ENCODE measurements at regions not wholly inside any gene's neighbourhood (a gene's known extent, or its start where the extent isn't known, plus 50 kb on each side); places are given as distances from the start of the nearest gene placed in this dataset.
"Not testable (repeated sequence)": the region's sequence is repeated elsewhere in the genome, so short reads cannot be mapped to it uniquely, and the experiment has no call there.

DNA sequence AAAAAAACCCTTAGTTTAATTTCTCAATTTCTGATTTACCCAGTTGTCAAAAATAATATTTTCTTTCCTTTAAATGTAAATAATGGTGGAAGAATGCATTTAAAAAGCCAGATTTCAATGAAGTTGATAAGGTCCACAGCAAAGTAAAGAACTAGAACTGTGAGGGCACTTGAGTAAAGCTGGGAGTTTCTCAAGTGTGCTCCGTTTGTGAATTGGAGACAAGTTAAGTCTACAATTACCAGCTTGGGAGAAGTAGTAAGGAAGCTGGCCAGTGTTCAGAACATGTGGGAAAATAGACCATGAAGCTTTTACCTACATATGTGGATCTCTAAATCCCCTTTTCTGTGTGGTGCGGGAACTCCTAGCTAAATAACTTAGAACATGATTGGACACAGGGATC is 239.4 kb downstream of the OXSM start:
- no TSS peak for BruUV-seq (replicated peaks)
- peaks cover 17% of the 10 kb centered on the region for H3K9me3 Mint-ChIP-seq (ENCODE audit: unreplicated experiment)
- no peaks in the 10 kb centered on the region for H3K9me3 ChIP-seq

DNA sequence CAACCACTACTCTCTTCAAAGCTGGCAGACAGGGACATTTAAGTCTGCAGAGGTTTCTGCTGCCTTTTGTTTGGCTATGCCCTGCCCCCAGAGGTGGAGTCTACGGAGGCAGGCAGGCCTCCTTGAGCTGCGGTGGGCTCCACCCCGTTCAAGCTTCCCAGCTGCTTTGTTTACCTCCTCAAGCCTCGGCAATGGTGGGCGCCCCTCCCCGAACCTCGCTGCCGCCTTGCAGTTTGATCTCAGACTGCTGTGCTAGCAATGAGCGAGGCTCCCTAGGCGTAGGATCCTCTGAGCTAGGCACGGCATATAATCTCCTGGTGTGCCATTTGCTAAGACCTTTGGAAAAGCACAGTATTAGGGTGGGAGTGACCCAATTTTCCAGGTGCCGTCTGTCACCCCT is 252.2 kb downstream of the OXSM start:
- DNase-seq; intact Hi-C loops (cut with micrococcal nuclease; ENCODE audit: unreplicated experiment); H3K4me3 Mint-ChIP-seq (ENCODE audit: unreplicated experiment); H3K27me3 Mint-ChIP-seq (ENCODE audit: insufficient read depth, unreplicated experiment); H3K27ac Mint-ChIP-seq (ENCODE audit: unreplicated experiment); BruUV-seq (replicated peaks); H3K36me3 ChIP-seq (ENCODE audit: control insufficient read depth, insufficient read depth, low read length); POLR2A ChIA-PET; H3K9me3 ChIP-seq; CTCF ChIA-PET; H3K36me3 Mint-ChIP-seq (ENCODE audit: insufficient read depth, unreplicated experiment); H3K4me1 Mint-ChIP-seq (ENCODE audit: low read depth, unreplicated experiment); H3K4me3 ChIP-seq (ENCODE audit: low read depth, low read length); H3K4me1 ChIP-seq; H3K27me3 ChIP-seq (replicated peaks; ENCODE audit: control insufficient read depth, insufficient read depth, low read length): not testable (repeated sequence)
- peaks cover 10% of the 10 kb centered on the region for H3K9me3 Mint-ChIP-seq (ENCODE audit: unreplicated experiment)

More for the DNA sequence above, 239.4 kb downstream of the OXSM start:
- H3K27ac Mint-ChIP-seq (ENCODE audit: unreplicated experiment), result no peak overlapping the region
- POLR2A ChIA-PET, result no interaction called here
- TF ChIP-seq, protein P1, sequence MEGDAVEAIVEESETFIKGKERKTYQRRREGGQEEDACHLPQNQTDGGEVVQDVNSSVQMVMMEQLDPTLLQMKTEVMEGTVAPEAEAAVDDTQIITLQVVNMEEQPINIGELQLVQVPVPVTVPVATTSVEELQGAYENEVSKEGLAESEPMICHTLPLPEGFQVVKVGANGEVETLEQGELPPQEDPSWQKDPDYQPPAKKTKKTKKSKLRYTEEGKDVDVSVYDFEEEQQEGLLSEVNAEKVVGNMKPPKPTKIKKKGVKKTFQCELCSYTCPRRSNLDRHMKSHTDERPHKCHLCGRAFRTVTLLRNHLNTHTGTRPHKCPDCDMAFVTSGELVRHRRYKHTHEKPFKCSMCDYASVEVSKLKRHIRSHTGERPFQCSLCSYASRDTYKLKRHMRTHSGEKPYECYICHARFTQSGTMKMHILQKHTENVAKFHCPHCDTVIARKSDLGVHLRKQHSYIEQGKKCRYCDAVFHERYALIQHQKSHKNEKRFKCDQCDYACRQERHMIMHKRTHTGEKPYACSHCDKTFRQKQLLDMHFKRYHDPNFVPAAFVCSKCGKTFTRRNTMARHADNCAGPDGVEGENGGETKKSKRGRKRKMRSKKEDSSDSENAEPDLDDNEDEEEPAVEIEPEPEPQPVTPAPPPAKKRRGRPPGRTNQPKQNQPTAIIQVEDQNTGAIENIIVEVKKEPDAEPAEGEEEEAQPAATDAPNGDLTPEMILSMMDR (IDR thresholded peaks at IDR 0.05; ENCODE audit: insufficient read depth in 1 of 2, low read depth in 1 of 2, low read length in 1 of 2, severe bottlenecking in 1 of 2, unreplicated experiment in 1 of 2), result no peak
- DNase-seq, result no peak
- no peak overlapping the region for H3K4me3 Mint-ChIP-seq (ENCODE audit: unreplicated experiment)
- Histone ChIP-seq H3K4me1 (no peaks in the 10 kb centered on the region), H3K27me3 (replicated peaks; ENCODE audit: control insufficient read depth, insufficient read depth, low read length) (no peaks in the 10 kb centered on the region), H3K36me3 (ENCODE audit: control insufficient read depth, insufficient read depth, low read length) (no peaks in the 10 kb centered on the region), H3K4me3 (ENCODE audit: low read depth, low read length) (no peak overlapping the region)
- CTCF ChIA-PET, result no interaction called here
- intact Hi-C loops (cut with micrococcal nuclease; ENCODE audit: unreplicated experiment), result no loop called here
- no peaks in the 10 kb centered on the region for H3K4me1 Mint-ChIP-seq (ENCODE audit: low read depth, unreplicated experiment)
- H3K27me3 Mint-ChIP-seq (ENCODE audit: insufficient read depth, unreplicated experiment), result peaks cover 4% of the 10 kb centered on the region
- H3K36me3 Mint-ChIP-seq (ENCODE audit: insufficient read depth, unreplicated experiment), result no peaks in the 10 kb centered on the region

DNA sequence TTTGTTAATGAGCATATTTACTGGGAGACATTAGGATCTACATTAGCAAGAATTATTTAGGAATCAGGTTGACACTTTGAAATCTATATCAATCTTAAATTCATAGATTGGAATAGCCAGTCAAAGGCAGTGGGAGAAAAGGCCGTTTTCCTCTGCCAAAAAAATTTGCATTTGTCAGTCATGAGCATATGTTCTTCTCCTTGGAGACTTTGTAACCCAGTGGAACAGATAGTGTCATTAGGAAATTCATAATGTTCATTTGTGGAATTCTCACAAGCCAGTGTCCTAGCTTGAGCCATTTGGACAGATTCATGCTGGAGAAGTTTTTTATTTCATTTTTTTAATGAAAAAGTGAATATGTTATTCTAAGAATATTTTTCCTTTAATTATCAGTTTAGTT is 260.1 kb downstream of the OXSM start:
- Mint-ChIP-seq H3K9me3 (ENCODE audit: unreplicated experiment) (no peaks in the 10 kb centered on the region), H3K27ac (ENCODE audit: unreplicated experiment) (no peak overlapping the region), H3K27me3 (ENCODE audit: insufficient read depth, unreplicated experiment) (no peaks in the 10 kb centered on the region), H3K4me1 (ENCODE audit: low read depth, unreplicated experiment) (no peaks in the 10 kb centered on the region), H3K4me3 (ENCODE audit: unreplicated experiment) (no peak overlapping the region), H3K36me3 (ENCODE audit: insufficient read depth, unreplicated experiment) (no peaks in the 10 kb centered on the region)
- Histone ChIP-seq H3K9me3 (no peaks in the 10 kb centered on the region), H3K4me3 (ENCODE audit: low read depth, low read length) (no peak overlapping the region), H3K4me1 (no peaks in the 10 kb centered on the region), H3K27me3 (replicated peaks; ENCODE audit: control insufficient read depth, insufficient read depth, low read length) (no peaks in the 10 kb centered on the region), H3K36me3 (ENCODE audit: control insufficient read depth, insufficient read depth, low read length) (no peaks in the 10 kb centered on the region)
- DNase-seq, result no peak
- no TSS peak for BruUV-seq (replicated peaks)
- CTCF ChIA-PET, result no interaction called here
- intact Hi-C loops (cut with micrococcal nuclease; ENCODE audit: unreplicated experiment), result no loop called here
- POLR2A ChIA-PET, result no interaction called here
- TF ChIP-seq, protein P1 (IDR thresholded peaks at IDR 0.05; ENCODE audit: insufficient read depth in 1 of 2, low read depth in 1 of 2, low read length in 1 of 2, severe bottlenecking in 1 of 2, unreplicated experiment in 1 of 2), result no peak

DNA sequence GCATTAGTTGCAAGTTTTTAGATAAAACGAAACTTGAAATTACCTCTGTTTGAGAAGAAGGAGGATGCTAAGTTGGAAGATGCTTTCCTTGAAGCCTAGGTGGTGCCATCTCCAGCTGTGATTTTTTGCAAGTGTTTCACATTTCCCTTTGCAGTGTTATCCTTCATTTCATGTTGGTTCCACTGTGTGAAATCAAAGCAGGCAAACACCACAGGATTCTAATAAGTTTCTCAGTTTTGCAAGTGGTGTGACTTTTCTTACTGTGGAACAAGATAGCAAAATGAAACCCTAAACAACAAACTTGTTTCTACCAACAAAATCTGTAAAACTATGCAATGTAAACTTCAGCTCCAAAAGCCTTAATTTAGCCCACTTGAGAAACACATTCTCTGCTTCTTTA is 260.9 kb downstream of the OXSM start:
- no peaks in the 10 kb centered on the region for H3K4me1 ChIP-seq
- H3K27me3 ChIP-seq (replicated peaks; ENCODE audit: control insufficient read depth, insufficient read depth, low read length), result no peaks in the 10 kb centered on the region
- H3K4me3 ChIP-seq (ENCODE audit: low read depth, low read length), result no peak overlapping the region
- TF ChIP-seq, protein P1 (IDR thresholded peaks at IDR 0.05; ENCODE audit: insufficient read depth in 1 of 2, low read depth in 1 of 2, low read length in 1 of 2, severe bottlenecking in 1 of 2, unreplicated experiment in 1 of 2), result no peak
- ChIA-PET POLR2A (no interaction called here), CTCF (no interaction called here)
- Mint-ChIP-seq H3K4me3 (ENCODE audit: unreplicated experiment) (no peak overlapping the region), H3K36me3 (ENCODE audit: insufficient read depth, unreplicated experiment) (no peaks in the 10 kb centered on the region), H3K27me3 (ENCODE audit: insufficient read depth, unreplicated experiment) (no peaks in the 10 kb centered on the region), H3K4me1 (ENCODE audit: low read depth, unreplicated experiment) (no peaks in the 10 kb centered on the region), H3K9me3 (ENCODE audit: unreplicated experiment) (no peaks in the 10 kb centered on the region), H3K27ac (ENCODE audit: unreplicated experiment) (no peak overlapping the region)
- intact Hi-C loops (cut with micrococcal nuclease; ENCODE audit: unreplicated experiment), result no loop called here
- H3K9me3 ChIP-seq, result no peaks in the 10 kb centered on the region
- no TSS peak for BruUV-seq (replicated peaks)
- no peaks in the 10 kb centered on the region for H3K36me3 ChIP-seq (ENCODE audit: control insufficient read depth, insufficient read depth, low read length)
- no peak for DNase-seq

Data from Caco-2 (cell line).